ENCODE measurements at regions not wholly inside any gene's neighbourhood (a gene's known extent, or its start where the extent isn't known, plus 50 kb on each side); places are given as distances from the start of the nearest gene placed in this dataset.
"Not testable (repeated sequence)": the region's sequence is repeated elsewhere in the genome, so short reads cannot be mapped to it uniquely, and the experiment has no call there.

- TF ChIP-seq, protein P1, sequence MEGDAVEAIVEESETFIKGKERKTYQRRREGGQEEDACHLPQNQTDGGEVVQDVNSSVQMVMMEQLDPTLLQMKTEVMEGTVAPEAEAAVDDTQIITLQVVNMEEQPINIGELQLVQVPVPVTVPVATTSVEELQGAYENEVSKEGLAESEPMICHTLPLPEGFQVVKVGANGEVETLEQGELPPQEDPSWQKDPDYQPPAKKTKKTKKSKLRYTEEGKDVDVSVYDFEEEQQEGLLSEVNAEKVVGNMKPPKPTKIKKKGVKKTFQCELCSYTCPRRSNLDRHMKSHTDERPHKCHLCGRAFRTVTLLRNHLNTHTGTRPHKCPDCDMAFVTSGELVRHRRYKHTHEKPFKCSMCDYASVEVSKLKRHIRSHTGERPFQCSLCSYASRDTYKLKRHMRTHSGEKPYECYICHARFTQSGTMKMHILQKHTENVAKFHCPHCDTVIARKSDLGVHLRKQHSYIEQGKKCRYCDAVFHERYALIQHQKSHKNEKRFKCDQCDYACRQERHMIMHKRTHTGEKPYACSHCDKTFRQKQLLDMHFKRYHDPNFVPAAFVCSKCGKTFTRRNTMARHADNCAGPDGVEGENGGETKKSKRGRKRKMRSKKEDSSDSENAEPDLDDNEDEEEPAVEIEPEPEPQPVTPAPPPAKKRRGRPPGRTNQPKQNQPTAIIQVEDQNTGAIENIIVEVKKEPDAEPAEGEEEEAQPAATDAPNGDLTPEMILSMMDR (IDR thresholded peaks at IDR 0.05), result peak; percentile 12 to 60 (median 49)
- Histone ChIP-seq H3K4me3 (no peak overlapping the region), H3K9me3 (no peaks in the 10 kb centered on the region), H3K27ac (no peak overlapping the region), H3K27me3 (peaks cover 0 to 18% (median 0%) of the 10 kb centered on the region in 7 donors), H3K36me3 (no peaks in the 10 kb centered on the region), H3K4me1 (no peaks in the 10 kb centered on the region)
- ATAC-seq (peak in 3 of 8 donors; percentile 55 to 67 (median 55)), DNase-seq (peak in 1 of 2 donors; percentile 30)
- 19 to 25% methylated on average over 4 of the region's 4 CpGs for WGBS, 2 donors
- intact Hi-C loops (cut with DNase I), result loop anchor here in 9 of 10 donors (1.0 to 10.0 kb wide), 5 partner anchors 247 to 255 kb away; partner anchors contain the start of gene ZNF782 (in 1 of the 9)
These were observed 70.4 kb upstream of the CTSV start for GRCh38 chr9:97109194-97109811.

- H3K27me3 ChIP-seq, H3K9me3 ChIP-seq, H3K4me3 ChIP-seq, ATAC-seq, DNase-seq, H3K4me1 ChIP-seq, H3K36me3 ChIP-seq, H3K27ac ChIP-seq: not testable (repeated sequence)
- WGBS, 2 donors, result 83 to 87% methylated on average over 2 of the region's 2 CpGs
- intact Hi-C loops (cut with DNase I), result loop anchor here in 6 of 10 donors (5.0 to 10.0 kb wide), 3 partner anchors 243 to 250 kb away; partner anchors contain the start of gene ZNF782 (in 1 of the 6)
These were observed 66.3 kb upstream of the CTSV start for GRCh38 chr9:97105220-97105619.

DNA sequence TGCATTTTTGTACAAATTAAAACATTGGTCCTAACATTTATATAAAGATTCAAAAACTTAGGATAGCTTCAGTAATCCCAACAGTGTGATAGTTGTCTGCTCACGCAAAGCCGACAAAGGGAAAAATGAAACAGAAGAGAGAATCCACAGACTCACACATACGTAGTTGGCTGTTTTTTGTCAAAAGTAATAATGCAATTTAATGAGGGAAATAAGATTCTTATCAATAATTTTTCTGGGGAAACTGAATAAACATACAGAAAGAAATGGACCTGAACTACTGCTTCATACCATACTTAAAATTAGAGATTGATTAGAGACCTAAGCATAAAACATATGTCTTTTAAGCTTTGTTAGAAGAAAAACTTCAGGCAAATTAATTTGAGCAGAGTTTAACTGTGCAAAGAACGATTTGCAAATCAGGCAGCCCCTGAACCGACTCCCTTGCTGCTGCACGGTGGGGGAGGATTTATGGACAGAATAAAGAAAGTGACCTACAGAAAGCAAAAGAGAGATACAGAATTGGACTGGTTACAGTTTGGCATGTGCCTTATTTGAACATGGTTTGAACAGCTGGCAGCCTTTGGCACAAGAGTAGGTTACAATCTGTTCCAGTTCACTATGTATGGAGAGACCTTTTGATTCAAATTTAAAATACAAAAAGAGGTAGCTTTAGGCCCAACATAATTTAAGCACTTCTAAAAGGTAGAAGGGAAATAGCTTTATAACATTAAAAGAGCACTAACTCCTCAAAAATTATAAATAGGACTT, 64.9 kb upstream of the CTSV start:
- not testable (repeated sequence) for H3K4me1 ChIP-seq, H3K27ac ChIP-seq, H3K9me3 ChIP-seq, H3K4me3 ChIP-seq, H3K27me3 ChIP-seq, DNase-seq, H3K36me3 ChIP-seq
- 69 to 81% methylated on average over 6 of the region's 6 CpGs for WGBS, 2 donors
- ATAC-seq, result peak in 1 of 8 donors; percentile 31
- intact Hi-C loops (cut with DNase I), result loop anchor here in 1 of 10 donors (10.0 kb wide), 1 partner anchor 249 kb away; the partner anchor contains the start of gene ZNF782

DNA sequence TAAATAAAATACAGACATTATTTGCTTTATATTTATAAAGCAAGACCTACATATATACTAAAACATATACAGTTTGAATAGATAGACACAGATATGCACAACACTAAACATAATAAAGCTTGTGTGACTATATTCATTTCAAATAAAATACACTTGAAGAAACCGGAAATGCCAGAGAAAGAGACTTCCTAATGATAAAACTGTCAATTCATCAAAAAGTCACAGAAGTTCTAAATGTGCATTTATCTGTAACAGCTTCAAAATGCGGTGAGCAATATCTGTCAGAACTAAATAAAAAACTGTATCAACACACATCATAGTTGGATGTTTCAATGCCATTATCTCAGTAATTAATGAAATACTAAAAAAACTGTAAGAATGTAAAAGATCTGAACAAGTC, 60.6 kb upstream of the CTSV start:
- H3K27me3 ChIP-seq; DNase-seq; H3K4me1 ChIP-seq; intact Hi-C loops (cut with DNase I); H3K27ac ChIP-seq; H3K36me3 ChIP-seq; H3K4me3 ChIP-seq; ATAC-seq; H3K9me3 ChIP-seq: not testable (repeated sequence)
- WGBS, 2 donors, result 62 to 67% methylated on average over 2 of the region's 2 CpGs

DNA sequence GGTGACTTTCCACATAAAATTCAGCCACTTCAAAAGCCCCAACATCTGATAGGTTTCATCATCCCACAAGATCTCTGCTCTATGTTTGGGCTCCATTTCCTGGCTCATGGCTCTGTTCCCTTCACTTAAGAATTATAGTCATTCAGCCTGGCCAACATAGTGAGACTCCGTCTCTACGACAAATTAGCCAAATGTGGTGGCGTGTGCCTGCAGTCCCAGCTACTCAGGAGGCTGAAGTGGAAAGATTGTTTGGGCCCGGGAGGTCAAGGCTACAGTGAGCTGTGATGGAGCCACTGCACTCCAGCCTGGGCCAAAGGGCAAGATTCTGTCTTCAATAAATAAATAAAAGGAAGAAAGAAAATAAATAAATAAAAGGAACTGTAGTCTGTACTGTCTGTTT, 57.9 kb upstream of the CTSV start:
- DNase-seq (no peak), ATAC-seq (no peak)
- Histone ChIP-seq H3K36me3 (no peaks in the 10 kb centered on the region), H3K4me3 (no peak overlapping the region), H3K4me1 (no peaks in the 10 kb centered on the region), H3K27ac (no peak overlapping the region), H3K27me3 (peaks cover 0 to 14% (median 0%) of the 10 kb centered on the region in 7 donors), H3K9me3 (no peaks in the 10 kb centered on the region)
- intact Hi-C loops (cut with DNase I), result no loop called here
- 93 to 97% methylated on average over 4 of the region's 4 CpGs for WGBS, 2 donors
- TF ChIP-seq, protein P1 (IDR thresholded peaks at IDR 0.05), result no peak

DNA sequence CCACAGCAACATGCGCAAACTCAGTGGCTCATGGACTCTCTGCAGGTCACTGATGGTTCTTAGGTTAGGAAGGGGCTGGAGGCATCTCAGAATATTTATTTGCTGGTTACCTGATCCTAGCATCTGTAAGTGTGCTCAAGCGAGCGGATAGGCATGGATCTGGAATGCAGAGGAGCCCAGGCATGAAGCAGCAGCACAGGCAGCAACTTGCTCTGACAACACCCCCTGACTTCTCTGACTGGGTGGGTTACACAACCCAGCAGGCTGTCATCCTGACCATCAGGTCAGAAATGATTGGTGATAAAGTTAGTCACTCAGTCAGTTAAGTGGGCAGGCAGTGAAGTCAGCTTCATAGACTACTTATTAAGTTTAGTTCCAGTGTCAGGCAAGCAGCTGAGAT, 50.4 kb upstream of the CTSV start:
- H3K9me3 ChIP-seq; intact Hi-C loops (cut with DNase I); DNase-seq; H3K4me3 ChIP-seq; ATAC-seq; H3K4me1 ChIP-seq; H3K27ac ChIP-seq; H3K36me3 ChIP-seq: not testable (repeated sequence)
- peaks cover 0 to 37% (median 28%) of the 10 kb centered on the region in 7 donors for H3K27me3 ChIP-seq
- 66 to 67% methylated on average over 3 of the region's 3 CpGs for WGBS, 2 donors

Data from heart right ventricle (tissue), 16 donors.